ENCODE measurements at regions not wholly inside any gene's neighbourhood (a gene's known extent, or its start where the extent isn't known, plus 50 kb on each side); places are given as distances from the start of the nearest gene placed in this dataset.

DNA sequence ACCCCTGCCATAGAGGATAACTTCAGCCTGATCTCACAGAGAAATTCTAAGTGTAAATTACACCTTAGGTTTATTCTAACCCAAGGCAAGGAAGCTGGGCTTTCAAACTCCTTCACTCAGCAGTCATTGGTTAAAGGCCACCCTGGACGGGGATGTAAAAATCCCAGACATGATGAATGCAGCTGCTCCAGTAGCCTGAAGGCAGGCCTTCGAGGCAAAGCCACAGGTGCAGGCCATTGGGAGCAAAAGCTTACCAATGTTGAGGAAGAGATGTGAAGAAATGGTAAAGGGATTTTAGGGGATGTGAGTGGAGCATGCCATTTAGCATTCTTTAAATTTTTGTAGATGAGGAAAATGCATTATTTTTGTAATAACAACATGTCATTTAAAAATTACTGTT is 514.4 kb downstream of the XYLT1 start:
- TF ChIP-seq POLR2A (IDR thresholded peaks at IDR 0.05), result no peak
- TF ChIP-seq, protein P1, sequence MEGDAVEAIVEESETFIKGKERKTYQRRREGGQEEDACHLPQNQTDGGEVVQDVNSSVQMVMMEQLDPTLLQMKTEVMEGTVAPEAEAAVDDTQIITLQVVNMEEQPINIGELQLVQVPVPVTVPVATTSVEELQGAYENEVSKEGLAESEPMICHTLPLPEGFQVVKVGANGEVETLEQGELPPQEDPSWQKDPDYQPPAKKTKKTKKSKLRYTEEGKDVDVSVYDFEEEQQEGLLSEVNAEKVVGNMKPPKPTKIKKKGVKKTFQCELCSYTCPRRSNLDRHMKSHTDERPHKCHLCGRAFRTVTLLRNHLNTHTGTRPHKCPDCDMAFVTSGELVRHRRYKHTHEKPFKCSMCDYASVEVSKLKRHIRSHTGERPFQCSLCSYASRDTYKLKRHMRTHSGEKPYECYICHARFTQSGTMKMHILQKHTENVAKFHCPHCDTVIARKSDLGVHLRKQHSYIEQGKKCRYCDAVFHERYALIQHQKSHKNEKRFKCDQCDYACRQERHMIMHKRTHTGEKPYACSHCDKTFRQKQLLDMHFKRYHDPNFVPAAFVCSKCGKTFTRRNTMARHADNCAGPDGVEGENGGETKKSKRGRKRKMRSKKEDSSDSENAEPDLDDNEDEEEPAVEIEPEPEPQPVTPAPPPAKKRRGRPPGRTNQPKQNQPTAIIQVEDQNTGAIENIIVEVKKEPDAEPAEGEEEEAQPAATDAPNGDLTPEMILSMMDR (IDR thresholded peaks at IDR 0.05), result no peak
- no peaks in the 10 kb centered on the region for H3K9me3 ChIP-seq

DNA sequence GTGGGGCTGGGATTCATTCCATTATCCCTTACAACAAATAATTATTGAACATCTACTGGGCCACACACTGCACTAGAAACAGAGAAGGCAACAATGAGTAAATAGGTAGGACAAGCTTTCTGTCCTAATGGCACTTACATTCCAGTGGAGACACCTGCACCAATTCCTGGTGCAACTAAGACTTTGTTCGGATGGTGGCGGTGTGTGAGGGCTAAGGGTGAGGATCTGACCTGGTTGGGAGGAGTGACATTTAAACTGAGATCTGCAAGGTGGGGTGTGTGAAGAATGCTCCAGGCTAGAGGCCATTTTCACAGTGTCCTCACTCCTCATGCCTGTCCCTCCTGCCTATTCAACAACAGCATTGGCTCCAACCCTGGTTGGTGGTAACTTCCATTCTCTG is 510.0 kb downstream of the XYLT1 start:
- TF ChIP-seq POLR2A (IDR thresholded peaks at IDR 0.05), result no peak
- TF ChIP-seq, protein P1 (IDR thresholded peaks at IDR 0.05), result no peak
- 84 to 86% methylated on average over 2 of the region's 2 CpGs for WGBS, 2 donors
- intact Hi-C loops (cut with DNase I; ENCODE audit: low total_unique reads), result no loop called here
- DNase-seq, result no peak
- H3K27ac ChIP-seq, result no peak overlapping the region
- no peak overlapping the region for H3K4me3 ChIP-seq
- no peaks in the 10 kb centered on the region for H3K36me3 ChIP-seq (ENCODE audit: low read depth, missing control alignments)
- no peaks in the 10 kb centered on the region for H3K27me3 ChIP-seq
- no peaks in the 10 kb centered on the region for H3K9me3 ChIP-seq
- no peaks in the 10 kb centered on the region for H3K4me1 ChIP-seq

More for the DNA sequence above, 514.4 kb downstream of the XYLT1 start:
- Histone ChIP-seq H3K4me3 (no peak overlapping the region), H3K27ac (no peak overlapping the region), H3K36me3 (ENCODE audit: low read depth, missing control alignments) (no peaks in the 10 kb centered on the region), H3K4me1 (no peaks in the 10 kb centered on the region), H3K27me3 (no peaks in the 10 kb centered on the region)
- DNase-seq, result no peak
- intact Hi-C loops (cut with DNase I; ENCODE audit: low total_unique reads), result no loop called here
- WGBS, 2 donors, result 35 to 58% methylated on average over 2 of the region's 2 CpGs

DNA sequence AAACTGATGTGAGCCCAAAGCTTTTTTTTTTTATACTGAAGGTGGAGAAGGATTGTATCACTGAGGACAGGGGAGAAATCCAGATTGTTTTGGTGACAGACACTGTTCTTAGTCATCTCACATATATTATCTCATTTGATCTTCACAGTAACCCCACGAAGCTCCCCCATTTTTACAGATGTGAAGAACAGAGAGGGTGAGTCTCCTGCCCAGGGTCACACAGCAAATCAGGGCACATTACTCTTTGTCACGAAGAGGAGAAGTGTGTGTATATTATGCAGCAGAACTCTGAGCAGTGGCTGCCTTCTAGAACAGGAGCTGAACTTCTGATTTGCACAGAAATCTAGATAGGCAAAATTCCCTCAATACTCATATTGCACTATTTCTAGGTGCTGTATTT is 504.3 kb downstream of the XYLT1 start:
- Histone ChIP-seq H3K9me3 (no peaks in the 10 kb centered on the region), H3K36me3 (ENCODE audit: low read depth, missing control alignments) (no peaks in the 10 kb centered on the region), H3K4me1 (no peaks in the 10 kb centered on the region), H3K27ac (no peak overlapping the region), H3K27me3 (no peaks in the 10 kb centered on the region), H3K4me3 (no peak overlapping the region)
- 65 to 78% methylated on average over 2 of the region's 2 CpGs for WGBS, 2 donors
- intact Hi-C loops (cut with DNase I; ENCODE audit: low total_unique reads), result no loop called here
- TF ChIP-seq, protein P1 (IDR thresholded peaks at IDR 0.05), result no peak
- TF ChIP-seq POLR2A (IDR thresholded peaks at IDR 0.05), result no peak
- no peak for DNase-seq

DNA sequence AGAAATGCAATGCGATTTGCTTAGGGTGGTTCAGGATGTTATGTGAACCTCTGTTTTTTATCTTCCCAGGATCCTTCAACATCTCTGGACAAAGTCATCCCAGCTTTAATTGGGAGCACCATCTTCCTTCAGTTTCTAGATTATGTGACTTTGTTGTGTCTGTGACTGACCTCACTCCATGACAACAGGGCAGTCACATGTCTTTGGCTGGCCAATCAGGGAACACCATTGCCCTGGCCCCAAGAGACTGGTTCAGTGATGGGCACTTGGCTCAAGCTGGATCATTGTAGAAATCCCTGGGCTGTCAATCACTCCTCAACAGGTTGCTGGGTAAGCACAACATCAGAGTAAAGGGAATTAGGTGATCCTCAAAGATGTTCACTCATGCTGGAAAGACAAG is 499.7 kb downstream of the XYLT1 start:
- H3K9me3 ChIP-seq, result no peaks in the 10 kb centered on the region
- TF ChIP-seq POLR2A (IDR thresholded peaks at IDR 0.05), result no peak
- TF ChIP-seq, protein P1 (IDR thresholded peaks at IDR 0.05), result no peak
- DNase-seq, result no peak
- H3K27ac ChIP-seq, result no peak overlapping the region
- no peaks in the 10 kb centered on the region for H3K36me3 ChIP-seq (ENCODE audit: low read depth, missing control alignments)
- intact Hi-C loops (cut with DNase I; ENCODE audit: low total_unique reads), result no loop called here
- H3K4me3 ChIP-seq, result no peak overlapping the region
- no peaks in the 10 kb centered on the region for H3K27me3 ChIP-seq
- WGBS, 2 donors, result 87 to 89% methylated on average over 1 of the region's 1 CpG
- H3K4me1 ChIP-seq, result no peaks in the 10 kb centered on the region

DNA sequence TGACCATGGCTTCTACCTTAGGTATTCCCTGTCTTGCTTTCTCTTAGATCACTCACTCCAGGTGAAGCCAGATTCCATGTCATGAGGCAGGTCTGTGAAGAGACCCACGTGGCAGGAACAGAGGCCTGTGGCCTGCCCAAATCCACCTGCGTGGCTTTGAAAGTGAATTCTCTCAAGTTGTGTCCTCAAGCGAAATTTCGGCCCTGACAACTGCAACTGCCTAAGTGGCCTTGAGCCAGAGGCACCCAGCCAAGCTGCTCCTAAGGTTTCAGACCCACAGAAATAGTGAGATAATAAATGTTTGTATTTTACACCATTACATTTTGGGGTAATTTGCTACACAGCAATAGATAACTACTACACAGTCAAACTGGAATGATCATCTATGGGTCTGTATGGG is 497.9 kb downstream of the XYLT1 start:
- TF ChIP-seq POLR2A (IDR thresholded peaks at IDR 0.05), result no peak
- TF ChIP-seq, protein P1 (IDR thresholded peaks at IDR 0.05), result no peak
- 72 to 85% methylated on average over 4 of the region's 4 CpGs for WGBS, 2 donors
- no peaks in the 10 kb centered on the region for H3K9me3 ChIP-seq
- no peaks in the 10 kb centered on the region for H3K27me3 ChIP-seq
- DNase-seq, result no peak
- intact Hi-C loops (cut with DNase I; ENCODE audit: low total_unique reads), result no loop called here
- H3K4me1 ChIP-seq, result no peaks in the 10 kb centered on the region
- H3K4me3 ChIP-seq, result no peak overlapping the region
- no peaks in the 10 kb centered on the region for H3K36me3 ChIP-seq (ENCODE audit: low read depth, missing control alignments)
- H3K27ac ChIP-seq, result no peak overlapping the region

Measured in testis (tissue), 2 donors.